ENCODE measurements at regions not wholly inside any gene's neighbourhood (a gene's known extent, or its start where the extent isn't known, plus 50 kb on each side); places are given as distances from the start of the nearest gene placed in this dataset.

DNA sequence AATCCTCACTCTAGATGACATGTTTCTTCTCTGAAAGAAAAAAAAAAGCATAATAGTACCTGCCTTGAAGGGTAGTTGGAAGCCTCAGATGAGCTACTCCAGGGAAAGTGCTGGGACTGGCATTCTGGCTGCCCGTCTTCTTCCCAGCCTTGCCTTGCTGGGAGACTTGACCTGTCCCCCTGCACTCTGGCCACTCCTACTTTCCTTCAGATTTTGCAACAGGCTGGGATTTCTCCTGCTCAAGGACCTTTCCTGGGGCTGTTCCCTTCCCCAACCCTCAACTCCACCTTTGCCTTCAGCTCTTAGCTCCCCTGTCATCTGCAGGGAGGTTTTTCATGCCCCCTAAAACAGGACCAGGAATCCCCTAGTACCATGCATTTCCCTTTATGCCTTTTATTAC is 609.9 kb upstream of the CFAP20DC start:
- H3K4me3 Mint-ChIP-seq: no peak overlapping the region
- H3K36me3 Mint-ChIP-seq (ENCODE audit: low read depth): no peaks in the 10 kb centered on the region
- H3K4me1 Mint-ChIP-seq (ENCODE audit: low read depth): no peaks in the 10 kb centered on the region
- no peak for DNase-seq (ENCODE audit: low spot score)
- no peak overlapping the region for H3K27ac Mint-ChIP-seq
- H3K27me3 Mint-ChIP-seq (ENCODE audit: low read depth): peaks cover 5% of the 10 kb centered on the region
- H3K9me3 Mint-ChIP-seq: peaks cover 6% of the 10 kb centered on the region

- Mint-ChIP-seq H3K9me3 (peaks cover 6% of the 10 kb centered on the region), H3K4me3 (no peak overlapping the region), H3K36me3 (ENCODE audit: low read depth) (no peaks in the 10 kb centered on the region), H3K27me3 (ENCODE audit: low read depth) (peaks cover 5% of the 10 kb centered on the region), H3K4me1 (ENCODE audit: low read depth) (no peaks in the 10 kb centered on the region), H3K27ac (no peak overlapping the region)
- DNase-seq (ENCODE audit: low spot score): no peak
Measured at GRCh38 chr3:59658866-59659265, 609.0 kb upstream of the CFAP20DC start.

- no peak for DNase-seq (ENCODE audit: low spot score)
- Mint-ChIP-seq H3K4me3 (no peak overlapping the region), H3K27ac (no peak overlapping the region), H3K36me3 (ENCODE audit: low read depth) (no peaks in the 10 kb centered on the region), H3K27me3 (ENCODE audit: low read depth) (peaks cover 5% of the 10 kb centered on the region), H3K4me1 (ENCODE audit: low read depth) (no peaks in the 10 kb centered on the region), H3K9me3 (peaks cover 6% of the 10 kb centered on the region)
Measured at GRCh38 chr3:59658274-59658673, 608.4 kb upstream of the CFAP20DC start.

- Mint-ChIP-seq H3K9me3 (peaks cover 14% of the 10 kb centered on the region), H3K4me1 (ENCODE audit: low read depth) (no peaks in the 10 kb centered on the region), H3K36me3 (ENCODE audit: low read depth) (peaks cover 2% of the 10 kb centered on the region), H3K4me3 (no peak overlapping the region), H3K27ac (no peak overlapping the region), H3K27me3 (ENCODE audit: low read depth) (peaks cover 4% of the 10 kb centered on the region)
- no peak for DNase-seq (ENCODE audit: low spot score)
Measured at GRCh38 chr3:59655418-59656015, 605.7 kb upstream of the CFAP20DC start.

GRCh38 chr3:59654480-59655417 is 604.9 kb upstream of the CFAP20DC start:
- peaks cover 4% of the 10 kb centered on the region for H3K27me3 Mint-ChIP-seq (ENCODE audit: low read depth)
- peaks cover 22% of the 10 kb centered on the region for H3K9me3 Mint-ChIP-seq
- H3K27ac Mint-ChIP-seq: no peak overlapping the region
- no peak for DNase-seq (ENCODE audit: low spot score)
- no peaks in the 10 kb centered on the region for H3K4me1 Mint-ChIP-seq (ENCODE audit: low read depth)
- peaks cover 4% of the 10 kb centered on the region for H3K36me3 Mint-ChIP-seq (ENCODE audit: low read depth)
- no peak overlapping the region for H3K4me3 Mint-ChIP-seq

DNA sequence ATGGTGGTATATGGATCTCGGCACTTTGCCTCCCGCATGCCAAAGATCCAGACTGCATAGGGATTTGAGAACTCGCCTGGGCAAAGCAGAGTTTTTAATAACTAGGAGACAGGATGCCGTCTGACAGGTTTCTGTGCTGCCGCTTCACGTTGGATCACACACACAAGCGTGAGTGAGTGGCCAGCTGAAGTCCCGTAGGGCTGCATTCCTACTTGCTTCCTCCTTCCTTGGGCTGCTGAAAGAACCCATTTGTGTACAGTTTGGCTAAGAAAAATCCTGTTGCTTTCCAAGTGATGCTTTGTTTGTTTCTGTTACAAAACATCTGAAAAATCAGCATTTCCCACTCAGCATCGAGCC is 604.3 kb upstream of the CFAP20DC start:
- peaks cover 4% of the 10 kb centered on the region for H3K36me3 Mint-ChIP-seq (ENCODE audit: low read depth)

GRCh38 chr3:59653405-59654122 is 603.7 kb upstream of the CFAP20DC start:
- no peak for DNase-seq (ENCODE audit: low spot score)
- Mint-ChIP-seq H3K9me3 (peaks cover 33% of the 10 kb centered on the region), H3K36me3 (ENCODE audit: low read depth) (peaks cover 4% of the 10 kb centered on the region), H3K4me3 (no peak overlapping the region), H3K27me3 (ENCODE audit: low read depth) (peaks cover 4% of the 10 kb centered on the region), H3K27ac (no peak overlapping the region), H3K4me1 (ENCODE audit: low read depth) (no peaks in the 10 kb centered on the region)

More for the DNA sequence above, 604.3 kb upstream of the CFAP20DC start:
- no peak overlapping the region for H3K27ac Mint-ChIP-seq
- DNase-seq (ENCODE audit: low spot score): no peak
- H3K4me1 Mint-ChIP-seq (ENCODE audit: low read depth): no peaks in the 10 kb centered on the region
- peaks cover 28% of the 10 kb centered on the region for H3K9me3 Mint-ChIP-seq
- H3K27me3 Mint-ChIP-seq (ENCODE audit: low read depth): peaks cover 4% of the 10 kb centered on the region
- H3K4me3 Mint-ChIP-seq: no peak overlapping the region

DNA sequence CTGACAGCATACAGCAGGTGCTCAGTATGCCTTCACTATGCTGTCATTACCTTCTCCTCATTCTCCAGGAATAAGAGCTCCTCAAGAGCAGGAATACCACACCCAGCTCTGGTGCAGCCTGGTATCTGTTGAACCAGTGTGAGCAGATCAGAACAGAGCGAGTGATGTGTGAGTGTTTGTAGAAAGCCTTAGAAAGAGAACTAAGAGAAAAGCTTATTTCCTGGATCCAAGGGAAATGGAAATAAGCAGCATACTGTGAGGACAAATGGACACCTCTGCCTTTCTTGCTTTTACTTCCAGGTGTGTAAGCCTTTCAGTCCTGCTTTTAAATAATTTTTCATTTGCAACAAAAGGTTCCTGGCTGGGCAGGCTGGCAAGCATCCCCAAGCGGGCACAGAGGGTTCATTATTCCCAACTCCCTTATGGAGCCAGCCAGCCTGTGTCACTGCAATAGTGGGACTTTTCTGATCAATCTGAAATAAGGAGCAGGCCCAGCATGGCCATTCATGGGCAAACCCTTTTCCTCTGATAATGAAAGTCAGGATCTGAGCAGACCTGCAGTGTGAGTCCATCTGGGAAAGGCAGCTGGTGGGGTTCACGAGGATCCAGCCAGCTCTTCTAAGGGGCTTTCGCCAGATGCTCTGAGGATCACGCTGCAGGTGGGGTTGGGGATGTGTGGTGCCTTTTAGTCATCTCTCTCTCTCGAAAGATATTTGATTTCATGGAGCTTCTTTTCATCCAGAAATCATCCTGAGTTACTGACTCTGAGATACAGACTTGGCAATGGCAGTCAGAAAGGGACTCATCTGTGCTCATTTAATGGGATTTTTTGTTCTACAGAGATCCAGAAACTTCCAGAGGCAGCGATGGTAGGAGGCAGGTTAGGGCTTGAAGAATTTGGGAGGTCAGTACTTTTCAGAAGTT is 594.9 kb upstream of the CFAP20DC start:
- no peak for DNase-seq (ENCODE audit: low spot score)
- no peak overlapping the region for H3K27ac Mint-ChIP-seq
- no peak overlapping the region for H3K4me3 Mint-ChIP-seq
- H3K36me3 Mint-ChIP-seq (ENCODE audit: low read depth): peaks cover under 1% of the 10 kb centered on the region
- H3K9me3 Mint-ChIP-seq: peaks cover 21% of the 10 kb centered on the region
- no peaks in the 10 kb centered on the region for H3K4me1 Mint-ChIP-seq (ENCODE audit: low read depth)
- peaks cover 15% of the 10 kb centered on the region for H3K27me3 Mint-ChIP-seq (ENCODE audit: low read depth)

DNA sequence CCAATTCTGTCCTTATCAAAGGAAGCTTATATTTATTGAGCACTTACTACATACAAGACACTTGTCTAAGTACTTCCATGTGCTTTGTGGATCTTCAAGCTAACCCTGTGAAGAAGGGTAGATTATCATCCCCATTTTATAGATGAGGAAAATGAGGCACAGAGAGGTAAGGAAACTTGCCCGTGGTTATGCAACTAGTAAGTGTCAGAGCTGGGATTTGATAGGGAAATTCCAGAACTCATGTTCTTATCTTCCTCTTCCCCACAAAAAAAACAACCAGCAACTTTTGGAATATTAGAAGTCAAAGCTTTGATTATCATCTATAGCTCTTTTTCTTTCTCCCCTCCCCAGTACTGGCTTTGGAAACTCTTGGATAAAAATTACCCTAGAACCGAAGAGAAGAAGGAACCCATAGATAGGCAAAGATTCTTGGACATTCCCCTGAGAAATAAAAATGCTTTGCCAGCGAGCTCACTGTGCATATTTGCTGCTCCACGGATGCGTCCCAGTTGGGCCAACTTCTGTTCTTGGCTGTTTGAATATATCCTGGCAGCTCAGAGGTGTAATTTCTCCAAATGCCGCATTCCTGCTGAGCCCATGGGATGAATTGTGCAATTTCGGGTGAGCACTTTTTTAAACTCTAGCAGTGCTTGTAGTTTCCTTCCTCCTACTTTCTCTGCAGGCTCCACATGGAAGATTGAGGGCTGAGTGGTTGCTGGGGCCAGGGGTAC is 591.5 kb upstream of the CFAP20DC start:
- Mint-ChIP-seq H3K36me3 (ENCODE audit: low read depth) (no peaks in the 10 kb centered on the region), H3K27me3 (ENCODE audit: low read depth) (peaks cover 15% of the 10 kb centered on the region), H3K4me1 (ENCODE audit: low read depth) (no peaks in the 10 kb centered on the region), H3K4me3 (no peak overlapping the region), H3K27ac (no peak overlapping the region), H3K9me3 (no peaks in the 10 kb centered on the region)
- DNase-seq (ENCODE audit: low spot score): no peak

- H3K27ac Mint-ChIP-seq: no peak overlapping the region
- no peaks in the 10 kb centered on the region for H3K27me3 Mint-ChIP-seq (ENCODE audit: low read depth)
- H3K9me3 Mint-ChIP-seq: no peaks in the 10 kb centered on the region
- H3K36me3 Mint-ChIP-seq (ENCODE audit: low read depth): no peaks in the 10 kb centered on the region
- DNase-seq (ENCODE audit: low spot score): no peak
- H3K4me1 Mint-ChIP-seq (ENCODE audit: low read depth): no peaks in the 10 kb centered on the region
- H3K4me3 Mint-ChIP-seq: no peak overlapping the region
Measured at GRCh38 chr3:59632760-59633573, 583.1 kb upstream of the CFAP20DC start.

GRCh38 chr3:59631482-59631881 is 581.7 kb upstream of the CFAP20DC start:
- no peaks in the 10 kb centered on the region for H3K27me3 Mint-ChIP-seq (ENCODE audit: low read depth)

DNA sequence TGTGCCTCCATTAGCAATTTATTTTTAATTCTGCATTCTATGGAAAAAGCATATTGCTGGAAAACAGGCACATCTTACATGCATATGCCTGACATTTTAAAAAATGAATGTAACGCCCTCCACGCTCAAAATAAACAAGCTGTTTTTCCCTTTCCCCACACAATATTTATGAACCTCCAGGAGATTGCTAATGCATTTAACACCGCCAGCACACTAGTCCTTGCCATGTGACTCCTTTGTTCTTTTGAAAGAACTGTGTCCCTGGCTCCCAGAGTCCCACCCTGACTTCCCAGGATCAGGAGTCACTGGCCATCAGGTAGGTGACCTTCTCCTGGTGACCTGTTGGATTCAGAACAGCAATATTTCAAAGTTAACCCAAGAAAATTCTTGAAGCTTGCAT is 571.2 kb upstream of the CFAP20DC start:
- Mint-ChIP-seq H3K4me1 (ENCODE audit: low read depth) (no peaks in the 10 kb centered on the region), H3K36me3 (ENCODE audit: low read depth) (no peaks in the 10 kb centered on the region), H3K27ac (no peak overlapping the region), H3K4me3 (no peak overlapping the region), H3K9me3 (peaks cover 13% of the 10 kb centered on the region), H3K27me3 (ENCODE audit: low read depth) (peaks cover 6% of the 10 kb centered on the region)
- DNase-seq (ENCODE audit: low spot score): no peak

More at GRCh38 chr3:59631482-59631881, 581.7 kb upstream of the CFAP20DC start:
- Mint-ChIP-seq H3K4me1 (ENCODE audit: low read depth) (no peaks in the 10 kb centered on the region), H3K36me3 (ENCODE audit: low read depth) (no peaks in the 10 kb centered on the region), H3K4me3 (no peak overlapping the region), H3K9me3 (no peaks in the 10 kb centered on the region), H3K27ac (no peak overlapping the region)
- DNase-seq (ENCODE audit: low spot score): no peak
